ENCODE measurements at regions not wholly inside any gene's neighbourhood (a gene's known extent, or its start where the extent isn't known, plus 50 kb on each side); places are given as distances from the start of the nearest gene placed in this dataset.
"Not testable (repeated sequence)": the region's sequence is repeated elsewhere in the genome, so short reads cannot be mapped to it uniquely, and the experiment has no call there.

- Mint-ChIP-seq H3K36me3 (no peaks in the 10 kb centered on the region), H3K4me3 (no peak overlapping the region), H3K27me3 (ENCODE audit: low read depth) (no peaks in the 10 kb centered on the region), H3K4me1 (peaks cover 5% of the 10 kb centered on the region), H3K27ac (no peak overlapping the region), H3K9me3 (no peaks in the 10 kb centered on the region)
- DNase-seq (ENCODE audit: low spot score in 2 of 2, unreplicated experiment in 2 of 2): no peak
- no peak for TF ChIP-seq CTCF (IDR thresholded peaks at IDR 0.05; ENCODE audit: unreplicated experiment)
These were observed 707.0 kb downstream of the ROBO2 start for GRCh38 chr3:77746892-77747291.

GRCh38 chr3:77756397-77756975 is 716.6 kb downstream of the ROBO2 start:
- not testable (repeated sequence) for DNase-seq (ENCODE audit: low spot score in 2 of 2, unreplicated experiment in 2 of 2); H3K27ac Mint-ChIP-seq; H3K4me3 Mint-ChIP-seq; H3K4me1 Mint-ChIP-seq; H3K27me3 Mint-ChIP-seq (ENCODE audit: low read depth)
- Mint-ChIP-seq H3K36me3 (peaks cover 10% of the 10 kb centered on the region), H3K9me3 (peaks cover 44% of the 10 kb centered on the region)

- Mint-ChIP-seq H3K36me3 (peaks cover 3% of the 10 kb centered on the region), H3K9me3 (peaks cover 31% of the 10 kb centered on the region), H3K4me3 (no peak overlapping the region), H3K4me1 (no peaks in the 10 kb centered on the region), H3K27ac (no peak overlapping the region), H3K27me3 (ENCODE audit: low read depth) (no peaks in the 10 kb centered on the region)
- no peak for TF ChIP-seq CTCF (IDR thresholded peaks at IDR 0.05; ENCODE audit: unreplicated experiment)
- DNase-seq (ENCODE audit: low spot score in 2 of 2, unreplicated experiment in 2 of 2): no peak
These were observed 732.6 kb downstream of the ROBO2 start for GRCh38 chr3:77772459-77772858.

GRCh38 chr3:77773084-77773483 is 733.2 kb downstream of the ROBO2 start:
- Mint-ChIP-seq H3K4me3 (no peak overlapping the region), H3K27me3 (ENCODE audit: low read depth) (no peaks in the 10 kb centered on the region), H3K36me3 (peaks cover 3% of the 10 kb centered on the region), H3K4me1 (no peaks in the 10 kb centered on the region), H3K9me3 (peaks cover 31% of the 10 kb centered on the region), H3K27ac (no peak overlapping the region)
- TF ChIP-seq CTCF (IDR thresholded peaks at IDR 0.05; ENCODE audit: unreplicated experiment): no peak
- no peak for DNase-seq (ENCODE audit: low spot score in 2 of 2, unreplicated experiment in 2 of 2)

GRCh38 chr3:77780278-77780996 is 740.5 kb downstream of the ROBO2 start:
- H3K9me3 Mint-ChIP-seq: peaks cover 14% of the 10 kb centered on the region
- H3K36me3 Mint-ChIP-seq: no peaks in the 10 kb centered on the region
- no peaks in the 10 kb centered on the region for H3K4me1 Mint-ChIP-seq
- no peak for DNase-seq (ENCODE audit: low spot score in 2 of 2, unreplicated experiment in 2 of 2)
- H3K27me3 Mint-ChIP-seq (ENCODE audit: low read depth): no peaks in the 10 kb centered on the region
- no peak overlapping the region for H3K4me3 Mint-ChIP-seq
- no peak for TF ChIP-seq CTCF (IDR thresholded peaks at IDR 0.05; ENCODE audit: unreplicated experiment)
- no peak overlapping the region for H3K27ac Mint-ChIP-seq

GRCh38 chr3:77786216-77786615 is 746.3 kb downstream of the ROBO2 start:
- no peak for TF ChIP-seq CTCF (IDR thresholded peaks at IDR 0.05; ENCODE audit: unreplicated experiment)
- H3K4me3 Mint-ChIP-seq: no peak overlapping the region
- no peaks in the 10 kb centered on the region for H3K4me1 Mint-ChIP-seq
- H3K36me3 Mint-ChIP-seq: no peaks in the 10 kb centered on the region
- no peaks in the 10 kb centered on the region for H3K27me3 Mint-ChIP-seq (ENCODE audit: low read depth)
- H3K27ac Mint-ChIP-seq: no peak overlapping the region
- H3K9me3 Mint-ChIP-seq: peaks cover 5% of the 10 kb centered on the region
- DNase-seq (ENCODE audit: low spot score in 2 of 2, unreplicated experiment in 2 of 2): no peak

Data from mesothelial cell of epicardium (in vitro differentiated cells).